Renal cortical epithelial cell (primary cell): ENCODE measurements at regions not wholly inside any gene's neighbourhood (a gene's known extent, or its start where the extent isn't known, plus 50 kb on each side); places are given as distances from the start of the nearest gene placed in this dataset.
"Not testable (repeated sequence)": the region's sequence is repeated elsewhere in the genome, so short reads cannot be mapped to it uniquely, and the experiment has no call there.

ENCODE experiments used
- DNase-seq: peaks from one replicate; pipeline ENCODE4 v3.0.0-alpha.2; 2011; ENCODE audit warnings: low read depth

DNA sequence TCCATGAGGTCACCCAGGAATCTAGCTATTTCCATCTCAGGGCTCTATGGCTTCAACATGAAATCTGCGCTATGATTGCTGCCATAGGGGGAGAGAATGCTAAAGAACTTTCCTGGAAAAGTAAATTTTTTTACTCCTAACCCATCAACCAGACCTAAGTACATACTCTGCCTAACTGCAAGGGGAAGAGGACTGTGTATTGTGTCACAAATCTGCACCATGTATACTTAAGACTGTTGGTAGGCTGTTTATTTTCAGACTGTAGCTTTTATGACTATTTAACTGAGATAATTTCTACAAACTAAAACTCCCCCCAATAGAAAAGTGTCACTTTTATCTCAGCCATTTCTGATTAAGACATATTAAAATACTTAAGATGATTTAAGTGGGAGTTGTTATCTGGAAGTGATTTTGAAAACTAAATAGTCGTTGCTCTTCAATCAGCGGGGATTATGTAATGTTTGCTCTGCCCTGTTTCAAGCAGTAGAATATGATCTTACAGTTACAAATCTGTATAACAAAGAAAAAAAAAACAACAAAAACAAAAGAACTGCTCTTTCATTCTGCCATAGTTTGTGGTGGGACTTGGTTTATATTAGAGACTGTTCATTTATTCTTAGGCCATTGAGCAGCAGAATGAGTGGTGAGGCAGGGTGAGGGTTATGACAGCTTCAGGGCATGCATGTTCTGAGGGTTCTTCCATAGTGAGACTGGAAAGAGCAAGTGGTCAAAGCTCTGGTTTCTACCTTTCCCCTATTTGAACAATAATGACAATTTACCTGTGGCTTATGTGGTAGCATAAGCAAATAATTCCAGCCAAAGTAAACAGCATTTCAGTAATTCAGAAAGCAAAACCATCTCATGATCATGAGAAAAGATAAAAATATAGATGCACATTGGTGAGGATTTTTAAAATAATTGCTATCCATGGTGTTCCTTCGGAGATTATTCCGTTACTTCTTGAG, 126.3 kb upstream of the CEP162 start:
- no peak for DNase-seq

DNA sequence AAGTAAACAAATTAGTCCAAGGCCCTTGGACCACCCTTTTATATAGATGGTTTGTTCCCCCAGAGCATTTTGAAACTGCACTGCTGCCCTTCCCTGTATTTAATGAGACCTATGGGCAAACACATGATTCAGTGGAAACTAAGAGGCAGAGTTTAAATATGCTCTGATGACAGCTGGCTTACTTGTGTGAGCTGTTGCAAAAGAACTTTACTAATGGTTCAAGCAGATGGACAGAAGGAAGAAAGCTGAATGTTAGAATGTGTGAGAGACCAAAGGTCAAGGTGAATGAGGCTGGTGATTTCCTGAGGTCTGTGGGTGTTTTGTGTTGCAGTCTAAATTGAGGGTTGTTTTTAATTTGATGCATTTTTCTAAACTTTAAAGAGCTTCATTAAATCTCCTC, 123.0 kb upstream of the CEP162 start:
- no peak for DNase-seq

DNA sequence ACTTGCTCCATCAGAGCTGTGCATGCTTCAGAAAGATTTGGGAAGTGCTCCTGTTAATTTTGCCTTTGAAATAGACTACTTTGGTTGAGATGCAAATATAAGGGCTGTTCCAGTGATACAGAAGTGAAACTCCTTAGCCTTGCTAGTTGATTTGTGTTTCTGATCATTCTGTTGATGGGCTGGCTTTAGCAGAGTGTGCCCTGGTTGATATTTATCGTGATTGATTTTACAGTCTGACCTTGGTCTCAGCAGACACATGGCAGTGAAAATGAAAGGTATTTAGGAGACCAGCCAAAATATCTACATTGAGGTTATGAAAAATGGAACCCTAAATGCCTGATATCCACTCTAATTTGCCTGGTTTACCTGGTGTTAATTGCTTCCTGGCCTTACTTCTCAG, 122.1 kb upstream of the CEP162 start:
- no peak for DNase-seq

DNA sequence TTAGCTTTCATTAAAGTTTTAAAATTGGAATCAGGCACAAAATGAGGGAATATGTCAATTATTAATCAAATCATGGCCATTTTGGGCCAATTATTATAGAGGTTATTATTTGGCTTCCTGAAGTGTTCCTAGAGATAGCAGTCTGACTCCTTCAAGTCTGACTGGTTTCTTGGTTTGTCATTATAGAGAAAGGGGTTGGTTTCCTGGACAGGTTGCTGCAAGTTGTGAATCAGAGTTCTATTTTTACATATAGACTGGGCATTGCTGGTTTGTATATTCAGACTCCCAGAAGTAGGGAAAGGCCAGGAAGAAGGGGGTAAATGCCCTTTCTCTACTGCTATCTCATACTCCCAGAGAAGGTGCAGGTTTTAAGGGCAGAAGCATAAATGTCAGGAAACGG, 121.4 kb upstream of the CEP162 start:
- no peak for DNase-seq

DNA sequence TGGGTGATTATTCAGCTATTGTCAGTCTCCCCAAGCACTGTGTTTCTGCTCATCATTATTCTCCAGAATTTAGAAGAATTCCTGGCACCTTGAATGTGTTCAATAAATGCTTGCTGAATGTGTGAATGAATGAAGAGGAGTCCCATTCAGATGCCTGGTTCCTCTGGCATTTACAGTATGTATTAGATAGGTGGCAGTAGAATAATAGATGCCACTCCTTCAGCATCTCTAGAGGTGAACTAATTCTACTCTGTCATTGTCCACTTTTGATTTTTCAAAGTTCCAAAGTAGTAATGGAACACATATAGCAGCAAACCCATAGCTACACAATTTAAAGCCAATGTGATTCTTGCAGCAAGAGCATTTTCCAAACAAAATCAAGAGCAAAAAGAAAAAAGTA, 118.9 kb upstream of the CEP162 start:
- DNase-seq = peak; percentile 2

DNA sequence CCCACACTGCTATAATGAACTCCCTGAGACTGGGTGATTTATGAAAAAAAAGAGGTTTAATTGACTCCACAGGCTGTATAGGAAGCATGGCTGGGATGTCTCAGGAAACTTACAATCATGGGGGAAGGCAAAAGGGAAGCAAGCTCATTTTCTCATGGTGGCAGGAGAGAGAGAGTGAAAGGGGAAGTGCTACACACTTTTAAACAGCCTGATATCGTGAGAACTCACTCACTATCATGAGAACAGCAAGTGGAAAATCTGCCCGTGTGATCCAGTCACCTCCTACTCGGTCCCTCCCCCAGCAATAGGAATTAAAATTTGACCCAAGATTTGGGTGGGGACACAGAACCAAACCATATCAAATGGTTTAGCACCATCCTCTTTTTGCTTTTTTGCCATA, 116.6 kb upstream of the CEP162 start:
- no peak for DNase-seq

DNA sequence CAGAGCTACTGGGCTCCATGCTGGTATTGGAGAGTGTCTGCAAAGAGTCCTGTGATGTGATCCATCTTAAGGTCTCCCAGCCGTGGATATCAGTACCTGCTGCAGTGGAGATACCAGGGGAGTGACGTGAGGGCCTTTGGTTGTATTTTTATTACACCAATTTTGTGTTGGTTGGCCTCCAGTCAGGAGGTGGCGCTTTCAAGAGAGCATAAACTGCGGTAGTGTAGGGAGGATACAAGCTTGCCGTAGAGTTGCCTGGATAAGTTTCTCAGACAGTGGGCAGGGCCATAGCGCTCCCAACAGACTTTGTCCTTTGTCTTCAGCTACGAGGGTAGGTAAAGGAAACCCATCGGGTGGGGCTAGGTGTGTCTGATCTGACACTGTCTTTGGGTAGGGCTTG, 113.0 kb upstream of the CEP162 start:
- DNase-seq = no peak

DNA sequence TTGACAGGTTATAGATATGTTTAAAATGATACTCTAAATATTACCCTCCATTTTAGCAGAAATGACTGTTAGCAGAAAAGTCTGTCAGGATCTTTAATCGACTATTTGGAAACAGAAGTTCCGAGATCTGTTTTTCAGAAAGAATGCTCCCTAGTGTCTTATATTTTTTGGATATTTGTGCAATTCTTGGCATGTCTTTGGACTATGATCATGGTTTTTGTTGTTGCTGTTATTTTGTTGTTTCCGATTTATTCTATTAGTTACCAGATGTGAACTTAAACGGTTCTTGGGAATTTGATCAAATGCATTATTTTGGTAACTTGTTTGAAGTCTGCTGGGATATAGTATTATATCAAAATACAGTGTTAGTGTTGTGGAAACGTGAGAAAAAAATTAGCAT, 106.4 kb upstream of the CEP162 start:
- DNase-seq = no peak

DNA sequence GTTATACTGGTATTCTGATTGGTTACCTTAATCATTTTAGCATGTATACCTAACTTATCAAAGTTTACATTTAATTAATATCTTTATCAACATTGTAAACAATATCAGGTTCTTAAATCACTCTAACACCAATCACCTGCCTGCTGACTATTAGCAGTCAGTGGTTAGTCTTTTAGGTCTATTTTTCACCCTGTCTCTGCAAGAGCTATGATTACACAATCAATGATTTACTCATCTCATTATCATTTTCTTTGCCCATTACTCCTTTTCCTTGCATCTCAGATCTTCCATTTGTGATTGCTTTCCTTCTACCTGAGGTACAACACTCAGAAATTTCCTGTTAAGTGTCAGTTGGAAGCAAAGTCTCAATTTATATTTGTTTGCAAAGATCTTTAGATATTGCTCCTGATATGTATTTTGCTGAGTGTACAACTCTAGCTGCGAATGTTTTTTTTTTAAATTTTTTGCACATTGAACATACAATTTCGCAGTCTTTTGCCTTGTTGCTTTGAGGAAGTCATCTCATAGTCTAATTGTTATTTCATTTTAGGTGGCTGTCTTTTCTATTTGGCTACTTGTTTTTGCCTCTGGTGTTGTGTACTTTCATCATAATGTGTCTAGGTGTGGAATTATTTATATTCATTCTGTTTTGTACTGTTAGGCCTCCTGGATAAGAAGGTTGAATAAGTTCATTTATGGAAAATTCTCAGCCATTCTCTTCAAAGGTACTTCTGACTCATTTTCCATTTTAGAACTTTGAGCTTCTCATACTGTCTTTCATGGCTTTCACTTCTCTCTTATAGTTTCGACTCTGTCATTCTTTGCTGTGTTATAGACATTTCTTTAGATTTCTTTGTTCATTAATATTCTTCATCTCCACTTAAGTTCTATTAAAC, 104.9 kb upstream of the CEP162 start:
- DNase-seq = peak; percentile 13

DNA sequence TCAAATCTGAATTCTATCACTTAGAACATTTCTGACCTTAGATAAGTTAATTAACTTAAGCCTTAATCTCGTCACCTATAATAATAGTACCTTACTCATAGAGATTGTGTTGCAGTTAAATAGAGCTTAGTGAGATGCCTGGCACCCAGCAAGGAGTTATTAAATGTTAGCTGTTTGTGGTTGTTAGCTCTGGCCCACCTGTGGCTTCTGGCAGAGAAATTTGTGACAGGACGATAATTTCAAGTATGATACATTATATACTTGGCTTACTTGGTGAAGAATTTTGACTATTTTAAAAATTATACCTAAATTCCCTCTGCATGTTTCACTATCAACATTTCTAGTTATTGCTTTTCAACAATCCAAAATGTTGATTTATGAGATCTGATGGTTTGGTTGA, 102.9 kb upstream of the CEP162 start:
- no peak for DNase-seq

GRCh38 chr6:84329516-84329915, 102.1 kb upstream of the CEP162 start:
- DNase-seq = no peak

- DNase-seq = no peak
Observed at GRCh38 chr6:84329077-84329476, 101.6 kb upstream of the CEP162 start.

- no peak for DNase-seq
Observed at GRCh38 chr6:84317463-84317862, 90.0 kb upstream of the CEP162 start.

GRCh38 chr6:84314377-84314898, 87.0 kb upstream of the CEP162 start:
- DNase-seq = no peak

DNA sequence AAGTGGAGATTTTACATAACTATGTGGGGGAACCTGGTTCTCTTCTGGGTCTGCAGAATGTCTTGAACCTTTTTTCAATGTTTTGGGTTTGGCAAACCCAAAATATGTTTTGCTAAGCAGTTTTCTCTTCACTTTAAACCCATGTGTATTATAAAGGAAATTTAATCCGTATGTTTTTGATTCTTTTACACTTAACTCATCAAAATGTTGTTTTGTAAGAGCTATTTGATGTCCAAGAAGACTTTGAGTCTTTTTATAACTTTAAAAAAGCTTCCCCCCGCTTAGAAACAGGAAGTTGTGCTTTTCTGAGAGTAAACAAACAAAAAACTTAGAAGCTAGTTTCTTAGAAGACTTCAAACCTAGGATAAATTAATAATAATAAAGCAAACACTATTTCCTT, 81.9 kb upstream of the CEP162 start:
- DNase-seq = no peak

GRCh38 chr6:84304881-84305280, 77.4 kb upstream of the CEP162 start:
- DNase-seq = no peak

DNA sequence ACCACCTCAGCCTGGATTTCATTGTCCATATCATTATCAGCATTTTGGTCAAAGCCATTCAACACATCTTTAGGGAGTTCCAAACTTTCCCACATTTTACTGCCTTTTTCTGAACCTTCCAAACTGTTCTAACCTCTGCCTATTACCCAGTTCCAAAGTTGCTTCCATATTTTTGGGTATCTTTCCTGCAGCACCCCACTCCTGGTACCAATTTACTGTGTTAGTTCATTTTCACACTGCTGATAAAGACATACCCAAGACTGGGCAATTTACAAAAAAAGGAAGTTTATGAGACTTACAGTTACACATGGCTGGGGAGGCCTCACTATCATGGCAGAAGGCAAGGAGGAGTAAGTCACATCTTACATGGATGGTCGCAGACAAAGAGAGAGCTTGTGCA, 63.6 kb upstream of the CEP162 start:
- DNase-seq = not testable (repeated sequence)

GRCh38 chr6:84284428-84285049, 57.1 kb upstream of the CEP162 start:
- DNase-seq = peak; percentile 4

GRCh38 chr6:84282550-84282949, 55.1 kb upstream of the CEP162 start:
- no peak for DNase-seq

DNA sequence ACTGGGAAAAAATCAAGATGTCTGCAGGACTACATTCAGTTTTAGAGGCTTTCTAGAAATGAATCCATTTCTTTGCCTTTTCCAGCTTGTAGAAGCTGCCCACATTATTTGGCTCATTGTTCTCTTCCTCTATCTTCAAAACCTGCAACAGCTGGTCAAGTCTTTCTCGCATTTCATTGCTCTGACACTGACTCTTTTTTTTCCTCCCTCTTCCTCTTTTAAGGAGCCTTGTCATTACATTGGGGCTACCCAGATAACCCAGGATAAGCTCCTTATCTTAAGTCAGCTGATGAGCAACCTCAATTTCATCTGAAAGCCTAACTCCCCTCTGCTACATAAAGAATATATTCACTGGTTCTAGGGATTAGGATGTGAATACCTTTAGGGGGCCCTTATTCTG, 53.2 kb upstream of the CEP162 start:
- no peak for DNase-seq

DNA sequence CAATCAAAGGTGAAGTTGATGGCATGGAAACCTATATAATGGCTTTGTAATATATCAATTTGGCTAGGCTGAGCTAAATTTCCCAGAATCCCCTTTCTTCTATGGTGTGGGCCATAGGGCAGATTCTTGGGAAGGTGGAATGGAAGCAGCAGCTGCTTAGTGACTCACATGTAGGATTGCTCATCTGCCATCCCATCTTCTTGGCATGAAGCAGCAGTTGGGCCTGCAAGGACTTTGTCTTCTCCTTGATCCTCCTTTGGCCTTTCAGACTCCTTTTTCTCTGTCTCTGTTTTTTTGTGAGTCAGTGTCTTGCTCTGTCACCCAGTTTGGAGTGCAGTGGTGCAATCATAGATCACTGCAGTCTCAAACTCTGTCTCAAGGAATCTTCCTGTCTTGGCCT, 52.6 kb upstream of the CEP162 start:
- no peak for DNase-seq

GRCh38 chr6:84278321-84278998, 51.0 kb upstream of the CEP162 start:
- no peak for DNase-seq
